ENCODE measurements at regions not wholly inside any gene's neighbourhood (a gene's known extent, or its start where the extent isn't known, plus 50 kb on each side); places are given as distances from the start of the nearest gene placed in this dataset.

GRCh38 chr3:117547956-117548550 lies 838.5 kb downstream of the TUSC7 start:
- Histone ChIP-seq H3K9me3 (no peaks in the 10 kb centered on the region), H3K27ac (no peak overlapping the region), H3K36me3 (no peaks in the 10 kb centered on the region), H3K4me1 (no peaks in the 10 kb centered on the region), H3K4me3 (no peak overlapping the region), H3K27me3 (no peaks in the 10 kb centered on the region)
- TF ChIP-seq POLR2AphosphoS5 (IDR thresholded peaks at IDR 0.05; ENCODE audit: insufficient read depth in 1 of 2, low read depth in 1 of 2) (no peak), CTCF (IDR thresholded peaks at IDR 0.05) (no peak), POLR2A (IDR thresholded peaks at IDR 0.05) (no peak)
- DNase-seq (ENCODE audit: extremely low spot score in 2 of 2): no peak
- intact Hi-C loops (cut with DNase I): no loop called here

DNA sequence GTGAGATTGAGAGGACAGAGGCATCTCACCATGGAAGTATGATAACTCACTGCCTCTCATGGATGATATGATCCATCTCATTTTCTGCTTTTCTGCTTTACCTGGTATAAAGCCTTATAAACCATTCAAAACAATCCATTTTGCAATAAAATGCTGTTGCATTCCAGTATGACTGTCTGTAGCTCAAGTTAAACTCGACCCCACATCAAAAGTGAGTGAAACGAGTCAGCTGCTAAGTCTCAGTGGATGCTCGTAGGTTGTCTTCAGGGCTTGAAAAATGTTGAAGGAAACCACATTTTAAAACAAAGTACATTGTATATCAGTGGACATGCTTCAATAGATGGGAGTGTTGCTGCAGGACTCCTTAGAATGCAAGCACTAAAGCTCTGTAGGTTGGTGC lies 839.0 kb downstream of the TUSC7 start:
- no peaks in the 10 kb centered on the region for H3K4me1 ChIP-seq
- no peaks in the 10 kb centered on the region for H3K36me3 ChIP-seq
- H3K4me3 ChIP-seq: no peak overlapping the region
- TF ChIP-seq POLR2A (IDR thresholded peaks at IDR 0.05) (no peak), POLR2AphosphoS5 (IDR thresholded peaks at IDR 0.05; ENCODE audit: insufficient read depth in 1 of 2, low read depth in 1 of 2) (no peak), CTCF (IDR thresholded peaks at IDR 0.05) (no peak)
- no peaks in the 10 kb centered on the region for H3K9me3 ChIP-seq
- intact Hi-C loops (cut with DNase I): no loop called here
- H3K27ac ChIP-seq: no peak overlapping the region
- no peak for DNase-seq (ENCODE audit: extremely low spot score in 2 of 2)
- no peaks in the 10 kb centered on the region for H3K27me3 ChIP-seq

GRCh38 chr3:117549716-117550115 lies 840.1 kb downstream of the TUSC7 start:
- TF ChIP-seq CTCF (IDR thresholded peaks at IDR 0.05) (no peak), POLR2AphosphoS5 (IDR thresholded peaks at IDR 0.05; ENCODE audit: insufficient read depth in 1 of 2, low read depth in 1 of 2) (no peak), POLR2A (IDR thresholded peaks at IDR 0.05) (no peak)
- Histone ChIP-seq H3K36me3 (no peaks in the 10 kb centered on the region), H3K9me3 (no peaks in the 10 kb centered on the region), H3K27me3 (no peaks in the 10 kb centered on the region), H3K27ac (no peak overlapping the region), H3K4me3 (no peak overlapping the region), H3K4me1 (no peaks in the 10 kb centered on the region)
- DNase-seq (ENCODE audit: extremely low spot score in 2 of 2): no peak
- intact Hi-C loops (cut with DNase I): no loop called here

GRCh38 chr3:117550766-117551165 lies 841.2 kb downstream of the TUSC7 start:
- Histone ChIP-seq H3K27me3 (no peaks in the 10 kb centered on the region), H3K4me1 (no peaks in the 10 kb centered on the region), H3K9me3 (no peaks in the 10 kb centered on the region), H3K36me3 (no peaks in the 10 kb centered on the region), H3K4me3 (no peak overlapping the region), H3K27ac (no peak overlapping the region)
- intact Hi-C loops (cut with DNase I): no loop called here
- no peak for DNase-seq (ENCODE audit: extremely low spot score in 2 of 2)
- TF ChIP-seq CTCF (IDR thresholded peaks at IDR 0.05): no peak
- TF ChIP-seq POLR2AphosphoS5 (IDR thresholded peaks at IDR 0.05; ENCODE audit: insufficient read depth in 1 of 2, low read depth in 1 of 2): no peak
- TF ChIP-seq POLR2A (IDR thresholded peaks at IDR 0.05): no peak

- Histone ChIP-seq H3K27ac (no peak overlapping the region), H3K27me3 (no peaks in the 10 kb centered on the region), H3K9me3 (no peaks in the 10 kb centered on the region), H3K4me3 (no peak overlapping the region), H3K36me3 (no peaks in the 10 kb centered on the region), H3K4me1 (no peaks in the 10 kb centered on the region)
- no peak for TF ChIP-seq POLR2A (IDR thresholded peaks at IDR 0.05)
- no peak for TF ChIP-seq CTCF (IDR thresholded peaks at IDR 0.05)
- no peak for TF ChIP-seq POLR2AphosphoS5 (IDR thresholded peaks at IDR 0.05; ENCODE audit: insufficient read depth in 1 of 2, low read depth in 1 of 2)
- intact Hi-C loops (cut with DNase I): no loop called here
- no peak for DNase-seq (ENCODE audit: extremely low spot score in 2 of 2)
Measured at GRCh38 chr3:117553461-117553860, 843.9 kb downstream of the TUSC7 start.
